ENCODE measurements at regions not wholly inside any gene's neighbourhood (a gene's known extent, or its start where the extent isn't known, plus 50 kb on each side); places are given as distances from the start of the nearest gene placed in this dataset.

- Mint-ChIP-seq H3K27me3 (ENCODE audit: insufficient read depth, low read depth, poor library complexity) (no peaks in the 10 kb centered on the region), H3K36me3 (ENCODE audit: low read depth) (no peaks in the 10 kb centered on the region), H3K4me3 (no peak overlapping the region), H3K4me1 (peaks cover 30% of the 10 kb centered on the region), H3K9me3 (no peaks in the 10 kb centered on the region), H3K27ac (no peak overlapping the region)
- Histone ChIP-seq H3K9me2 (ENCODE audit: insufficient read depth) (no peaks in the 10 kb centered on the region), H3F3A (replicated peaks; ENCODE audit: low read depth) (0 out of 2 replicates have a peak, but pooled peaks cover 6% of the 10 kb centered on the region), H3K4me3 (no peak overlapping the region), H3K4me1 (ENCODE audit: insufficient read depth) (peaks cover 3% of the 10 kb centered on the region), H3K27ac (ENCODE audit: low read depth) (no peak overlapping the region), H2AFZ (no peak overlapping the region), H3K36me3 (ENCODE audit: insufficient read depth) (no peaks in the 10 kb centered on the region), H3K4me2 (no peak overlapping the region), H3K27me3 (ENCODE audit: insufficient read depth) (no peaks in the 10 kb centered on the region), H4K20me1 (replicated peaks; ENCODE audit: insufficient read depth) (no peaks in the 10 kb centered on the region), H3K79me2 (replicated peaks; ENCODE audit: insufficient read depth) (no peaks in the 10 kb centered on the region)
- no peak for ATAC-seq
- TF ChIP-seq ETS1 (IDR thresholded peaks at IDR 0.05) (no peak), JUNB (IDR thresholded peaks at IDR 0.05; ENCODE audit: unreplicated experiment) (no peak), NANOG (IDR thresholded peaks at IDR 0.05; ENCODE audit: borderline replicate concordance) (no peak), CTCF (conservative IDR thresholded peaks at IDR 0.05; ENCODE audit: low read depth in 2 of 2) (no peak), REST (IDR thresholded peaks at IDR 0.05; ENCODE audit: unreplicated experiment) (no peak)
- DNase-seq (ENCODE audit: low spot score): no peak
Measured at GRCh38 chr1:43037466-43037865, 78.8 kb upstream of the SLC2A1 start.

- H3K4me1 ChIP-seq (ENCODE audit: insufficient read depth): peaks cover 3% of the 10 kb centered on the region
- Mint-ChIP-seq H3K9me3 (no peaks in the 10 kb centered on the region), H3K27me3 (ENCODE audit: insufficient read depth, low read depth, poor library complexity) (no peaks in the 10 kb centered on the region), H3K4me3 (no peak overlapping the region), H3K36me3 (ENCODE audit: low read depth) (no peaks in the 10 kb centered on the region), H3K4me1 (peaks cover 30% of the 10 kb centered on the region), H3K27ac (no peak overlapping the region)
- no peaks in the 10 kb centered on the region for H3K79me2 ChIP-seq (replicated peaks; ENCODE audit: insufficient read depth)
- no peak overlapping the region for H3K27ac ChIP-seq (ENCODE audit: low read depth)
- 0 out of 2 replicates have a peak, but pooled peaks cover 6% of the 10 kb centered on the region for H3F3A ChIP-seq (replicated peaks; ENCODE audit: low read depth)
- no peak for DNase-seq (ENCODE audit: low spot score)
- H2AFZ ChIP-seq: no peak overlapping the region
- no peak overlapping the region for H3K4me3 ChIP-seq
- no peaks in the 10 kb centered on the region for H3K27me3 ChIP-seq (ENCODE audit: insufficient read depth)
- no peak for ATAC-seq
- H3K9me2 ChIP-seq (ENCODE audit: insufficient read depth): no peaks in the 10 kb centered on the region
- no peak overlapping the region for H3K4me2 ChIP-seq
- H4K20me1 ChIP-seq (replicated peaks; ENCODE audit: insufficient read depth): no peaks in the 10 kb centered on the region
- no peaks in the 10 kb centered on the region for H3K36me3 ChIP-seq (ENCODE audit: insufficient read depth)
- no peak for TF ChIP-seq CTCF (conservative IDR thresholded peaks at IDR 0.05; ENCODE audit: low read depth in 2 of 2)
- TF ChIP-seq REST (IDR thresholded peaks at IDR 0.05; ENCODE audit: unreplicated experiment): no peak
- no peak for TF ChIP-seq EZH2phosphoT487 (IDR thresholded peaks at IDR 0.05; ENCODE audit: unreplicated experiment)
- TF ChIP-seq ZNF331 (CRISPR knock-in tag; IDR thresholded peaks at IDR 0.05; ENCODE audit: low read depth): no peak
Measured at GRCh38 chr1:43036932-43037331, 78.3 kb upstream of the SLC2A1 start.
